AG04449 (cell line): ENCODE measurements at regions not wholly inside any gene's neighbourhood (a gene's known extent, or its start where the extent isn't known, plus 50 kb on each side); places are given as distances from the start of the nearest gene placed in this dataset.
"Not testable (repeated sequence)": the region's sequence is repeated elsewhere in the genome, so short reads cannot be mapped to it uniquely, and the experiment has no call there.

Experiments used
- CTCF ChIA-PET: fragments of 350-600 bp; formaldehyde crosslinking; extraction: SDS; loops from one replicate; lab custom pipeline; 2021; ENCODE audit warnings: antibody characterized with exemption; lab: Yijun Ruan, JAX
- POLR2A ChIA-PET: fragments of 400-600, 350-600 bp; formaldehyde crosslinking; extraction: SDS; loops from one replicate; lab custom pipeline; 2020; ENCODE audit warnings: antibody characterized with exemption, inconsistent platforms; lab: Yijun Ruan, JAX
- DNase-seq: peaks from one replicate; pipeline ENCODE4 v3.0.0-alpha.2; 2010; ENCODE audit warnings: low read depth, low spot score
- H3K4me3 ChIP-seq: 2 replicates; pipeline ENCODE4 v1.5.1; 2011; ENCODE audit warnings: low read depth, mild to moderate bottlenecking, control low read depth, low read length
- CTCF ChIP-seq: IDR thresholded peaks from one replicate; pipeline ENCODE4 v1.5.1; 2011; ENCODE audit warnings: mild to moderate bottlenecking, moderate library complexity, low read length, control low read depth, inconsistent platforms; ENCODE audit not compliant: insufficient read depth; ENCODE audit errors: missing control alignments

- no peak for DNase-seq
- POLR2A ChIA-PET, result no interaction called here
- CTCF ChIA-PET, result no interaction called here
- TF ChIP-seq CTCF, result no peak
- H3K4me3 ChIP-seq, result no peak overlapping the region
Observed at GRCh38 chr6:137677709-137678108, 183.5 kb upstream of the OLIG3 start.

- POLR2A ChIA-PET, result no interaction called here
- no peak overlapping the region for H3K4me3 ChIP-seq
- CTCF ChIA-PET, result no interaction called here
- no peak for TF ChIP-seq CTCF
- no peak for DNase-seq
Observed at GRCh38 chr6:137678451-137678850, 184.3 kb upstream of the OLIG3 start.

- POLR2A ChIA-PET, result no interaction called here
- TF ChIP-seq CTCF, result no peak
- no peak for DNase-seq
- CTCF ChIA-PET, result interaction anchor here (1.4 kb wide), 1 partner anchor 13 kb away, joined by 4 read pairs; no protein-coding TSS in a partner anchor
- H3K4me3 ChIP-seq, result no peak overlapping the region
Observed at GRCh38 chr6:137680705-137681346, 186.2 kb upstream of the TNFAIP3 start.

GRCh38 chr6:137681445-137682009, 185.5 kb upstream of the TNFAIP3 start:
- POLR2A ChIA-PET, result no interaction called here
- no peak for TF ChIP-seq CTCF
- CTCF ChIA-PET, result interaction anchor here (0.7 to 1.4 kb wide), 2 partner anchors 9 to 12 kb away, joined by 3 to 4 read pairs; no protein-coding TSS in a partner anchor

GRCh38 chr6:137682658-137683057, 184.4 kb upstream of the TNFAIP3 start:
- CTCF ChIA-PET, POLR2A ChIA-PET, DNase-seq, H3K4me3 ChIP-seq: not testable (repeated sequence)

More at GRCh38 chr6:137681445-137682009, 185.5 kb upstream of the TNFAIP3 start:
- H3K4me3 ChIP-seq, result no peak overlapping the region
- DNase-seq, result no peak

- ChIA-PET CTCF (no interaction called here), POLR2A (no interaction called here)
- DNase-seq, result no peak
- no peak for TF ChIP-seq CTCF
- H3K4me3 ChIP-seq, result no peak overlapping the region
Observed at GRCh38 chr6:137683916-137684315, 183.1 kb upstream of the TNFAIP3 start.
